ENCODE measurements at regions not wholly inside any gene's neighbourhood (a gene's known extent, or its start where the extent isn't known, plus 50 kb on each side); places are given as distances from the start of the nearest gene placed in this dataset.

DNA sequence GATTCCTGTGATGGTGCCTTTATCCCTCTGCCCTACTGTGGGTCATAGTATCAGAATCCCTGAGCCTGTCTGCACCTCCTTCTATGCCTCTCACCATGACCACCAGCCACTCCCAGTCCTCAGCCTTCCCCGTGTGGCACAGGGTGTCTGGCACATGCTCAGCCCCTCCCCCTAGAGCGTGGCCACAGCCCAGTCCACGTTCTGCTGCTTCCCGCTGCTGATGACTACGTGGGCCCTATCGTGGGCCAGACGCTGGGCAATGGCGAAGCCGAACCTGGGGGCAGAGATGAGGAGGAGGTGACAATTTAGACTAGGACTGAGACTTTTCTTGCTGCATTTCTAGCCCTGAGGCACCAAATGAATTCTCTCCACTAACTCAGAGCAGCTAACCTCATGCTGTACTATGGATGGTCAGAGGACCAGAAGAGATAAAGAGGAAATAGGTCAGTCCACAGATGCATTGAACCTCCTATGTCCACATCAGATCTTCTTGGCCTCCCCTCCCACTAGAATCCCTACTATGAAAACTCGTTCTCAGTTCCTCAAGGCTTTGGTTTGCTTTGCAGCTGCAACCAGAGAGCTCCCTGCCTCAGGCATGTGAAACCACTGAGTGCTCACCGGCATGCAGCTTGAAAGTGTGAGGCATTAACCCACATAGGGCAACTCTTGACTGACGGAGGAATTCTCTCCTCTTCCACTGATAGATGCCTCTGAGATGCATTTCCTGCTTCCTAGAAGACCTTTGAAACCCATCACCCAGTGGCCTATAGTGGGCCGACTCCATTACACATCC is 126.3 kb upstream of the DHRS4 start:
- intact Hi-C loops (cut with DNase I), result no loop called here
- no peak for DNase-seq

- intact Hi-C loops (cut with DNase I), result no loop called here
- no peak for DNase-seq
Observed at GRCh38 chr14:23828001-23828400, 125.6 kb upstream of the DHRS4 start.

DNA sequence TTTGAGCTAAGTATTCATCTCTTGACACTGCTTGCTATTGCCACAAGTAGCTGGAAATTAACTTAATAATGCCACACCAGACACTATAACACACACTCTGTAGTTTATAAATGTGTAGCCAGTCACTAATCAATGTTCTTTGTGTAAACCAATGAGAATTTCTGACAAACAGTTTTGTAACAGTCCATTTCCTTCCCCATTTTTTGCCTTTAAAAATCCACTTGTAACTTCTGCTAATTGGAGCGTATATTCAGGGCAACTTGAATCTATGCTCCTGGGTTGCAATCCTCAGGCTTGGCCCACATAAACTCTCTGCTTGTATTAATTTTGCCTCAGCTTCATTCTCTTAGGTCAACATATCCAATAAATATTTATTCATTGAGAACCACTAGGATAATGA is 125.0 kb upstream of the DHRS4 start:
- intact Hi-C loops (cut with DNase I), result no loop called here

GRCh38 chr14:23829736-23830471 is 123.7 kb upstream of the DHRS4 start:
- DNase-seq, result peak in 5 of 42 donors; percentile 11 to 38 (median 19)

More for the DNA sequence above, 125.0 kb upstream of the DHRS4 start:
- no peak for DNase-seq

GRCh38 chr14:23831596-23831995 is 122.0 kb upstream of the DHRS4 start:
- peak in 13 of 42 donors; percentile 3 to 38 (median 13) for DNase-seq
- intact Hi-C loops (cut with DNase I), result no loop called here

More at GRCh38 chr14:23829736-23830471, 123.7 kb upstream of the DHRS4 start:
- intact Hi-C loops (cut with DNase I), result no loop called here

DNA sequence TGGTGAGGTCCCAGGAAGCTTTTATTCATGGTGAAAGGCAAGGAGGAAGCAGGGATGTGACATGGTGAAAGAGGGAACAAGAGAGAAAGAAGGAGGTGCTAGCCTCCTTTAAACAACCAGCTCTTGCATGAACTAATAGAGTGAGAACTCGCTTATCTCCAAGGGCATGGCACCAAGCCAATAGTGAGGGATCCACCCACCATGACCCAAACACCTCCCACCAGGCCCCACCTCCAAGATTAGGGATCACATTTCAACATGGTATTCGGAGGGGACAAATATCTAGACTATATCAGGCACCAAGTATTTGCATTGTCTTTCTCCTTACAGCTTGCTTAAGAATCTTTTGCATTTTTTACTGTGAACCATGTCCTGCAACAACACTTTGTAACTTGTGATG is 91.9 kb upstream of the DHRS4 start:
- DNase-seq, result no peak
- intact Hi-C loops (cut with DNase I), result no loop called here

DNA sequence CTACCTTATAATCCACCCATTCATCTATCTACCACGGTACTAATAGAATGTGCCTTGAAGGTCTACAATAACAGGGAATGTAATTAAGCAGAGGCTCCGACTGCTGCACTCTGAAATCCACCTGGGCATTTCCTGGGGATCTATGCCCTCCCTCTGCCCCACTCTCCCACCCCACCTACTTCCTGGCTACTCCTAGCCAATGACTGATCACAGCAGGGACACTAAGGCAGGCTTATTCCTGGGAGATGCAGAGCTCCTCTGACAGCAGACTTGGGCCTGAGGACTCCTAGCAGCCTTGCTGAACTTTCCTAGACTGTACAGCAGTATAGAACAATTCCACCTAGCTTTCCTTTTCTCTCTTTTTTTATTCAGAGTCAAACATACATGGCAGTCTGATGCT is 91.1 kb upstream of the DHRS4 start:
- DNase-seq, result no peak
- intact Hi-C loops (cut with DNase I), result no loop called here

DNA sequence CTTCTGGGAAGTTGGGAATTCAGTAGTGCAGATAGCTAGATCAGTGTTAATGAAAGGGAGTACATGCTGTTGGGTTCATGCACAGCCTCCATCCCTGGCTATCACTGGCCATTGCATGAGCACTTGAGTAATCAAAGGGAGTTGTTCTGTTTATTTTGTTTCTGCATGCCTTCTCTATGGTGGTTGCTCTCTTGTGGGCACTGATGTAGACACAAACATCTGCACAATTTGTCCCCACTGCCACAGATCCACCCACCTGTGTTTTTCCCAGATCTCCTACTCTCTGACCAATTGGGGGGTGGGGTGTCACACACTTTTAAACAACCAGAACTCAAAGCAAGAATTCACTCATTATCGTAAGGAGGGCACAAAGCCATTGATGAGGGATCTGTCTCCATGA is 89.7 kb upstream of the DHRS4 start:
- no peak for DNase-seq

GRCh38 chr14:23864259-23864658 is 89.3 kb upstream of the DHRS4 start:
- intact Hi-C loops (cut with DNase I), result no loop called here

More for the DNA sequence above, 89.7 kb upstream of the DHRS4 start:
- intact Hi-C loops (cut with DNase I), result no loop called here

GRCh38 chr14:23864861-23865260 is 88.7 kb upstream of the DHRS4 start:
- intact Hi-C loops (cut with DNase I), result no loop called here
- DNase-seq, result no peak

More at GRCh38 chr14:23864259-23864658, 89.3 kb upstream of the DHRS4 start:
- no peak for DNase-seq

DNA sequence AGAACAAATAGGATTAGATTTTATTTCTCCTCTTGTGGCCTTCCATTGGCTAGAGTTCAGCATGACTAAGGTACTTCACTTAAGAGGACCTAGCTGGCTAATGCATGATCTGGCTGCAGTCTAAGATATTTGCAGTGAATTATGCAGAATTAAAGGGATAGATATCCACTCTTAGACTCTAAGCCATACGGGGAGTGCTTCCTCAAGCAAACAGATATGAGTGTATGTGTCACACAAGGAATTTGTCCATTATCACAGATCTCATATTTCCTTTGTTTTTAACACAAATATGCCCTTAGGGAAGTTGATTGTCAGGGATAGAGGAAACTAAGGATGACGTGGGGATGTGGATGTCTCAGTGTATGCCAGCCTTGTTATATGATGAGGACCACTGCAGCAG is 88.1 kb upstream of the DHRS4 start:
- no peak for DNase-seq
- intact Hi-C loops (cut with DNase I), result no loop called here

DNA sequence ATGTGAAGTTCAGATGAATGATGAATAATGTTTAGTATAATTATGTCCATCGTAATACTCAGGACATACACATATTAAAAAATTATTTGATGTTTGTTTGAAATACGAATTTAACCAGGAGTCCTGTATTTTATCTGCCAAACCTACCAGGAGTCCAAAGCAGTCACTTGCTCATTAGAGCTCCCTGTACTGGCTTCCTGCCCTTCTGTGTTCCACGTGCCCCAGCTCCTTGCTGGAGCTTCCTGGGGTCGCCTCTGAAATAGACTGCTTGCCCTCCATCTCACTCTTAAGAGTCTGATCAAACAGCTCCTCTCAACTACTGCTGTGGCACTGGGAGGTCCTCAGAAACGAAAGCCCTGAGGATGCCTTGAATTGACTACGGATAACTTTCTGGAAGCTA is 87.3 kb upstream of the DHRS4 start:
- intact Hi-C loops (cut with DNase I), result no loop called here
- DNase-seq, result no peak

DNA sequence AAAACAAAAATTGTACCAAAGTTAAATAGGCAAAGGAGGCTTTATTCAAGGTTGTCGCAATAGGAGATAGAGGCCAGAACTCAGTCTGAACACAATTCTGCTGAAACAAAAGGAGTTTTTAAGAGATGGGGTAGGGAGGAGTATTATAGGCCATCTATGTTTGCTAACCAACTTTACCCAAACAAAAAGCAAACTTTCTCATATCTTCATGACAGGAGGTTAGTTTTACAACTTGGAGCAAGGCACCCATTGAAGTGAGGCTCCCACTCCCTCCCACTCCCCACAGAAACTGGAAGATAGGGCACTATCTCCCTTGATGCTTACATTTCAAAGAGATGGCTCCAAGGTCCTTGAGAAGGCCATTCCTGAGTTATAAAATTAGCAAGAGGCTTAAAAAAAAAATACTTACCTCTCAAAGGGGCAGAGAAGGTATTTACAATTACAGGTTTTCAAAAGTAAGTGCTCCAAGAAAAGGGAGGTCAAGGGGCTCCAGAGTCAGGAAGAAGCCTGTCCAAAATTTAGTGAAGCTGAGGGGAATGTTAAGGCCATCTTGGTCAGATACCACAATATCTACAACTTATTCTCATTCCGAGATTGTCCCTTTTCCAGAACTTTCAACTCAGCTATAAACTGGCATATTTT is 84.4 kb upstream of the DHRS4 start:
- DNase-seq, result no peak
- intact Hi-C loops (cut with DNase I), result no loop called here

DNA sequence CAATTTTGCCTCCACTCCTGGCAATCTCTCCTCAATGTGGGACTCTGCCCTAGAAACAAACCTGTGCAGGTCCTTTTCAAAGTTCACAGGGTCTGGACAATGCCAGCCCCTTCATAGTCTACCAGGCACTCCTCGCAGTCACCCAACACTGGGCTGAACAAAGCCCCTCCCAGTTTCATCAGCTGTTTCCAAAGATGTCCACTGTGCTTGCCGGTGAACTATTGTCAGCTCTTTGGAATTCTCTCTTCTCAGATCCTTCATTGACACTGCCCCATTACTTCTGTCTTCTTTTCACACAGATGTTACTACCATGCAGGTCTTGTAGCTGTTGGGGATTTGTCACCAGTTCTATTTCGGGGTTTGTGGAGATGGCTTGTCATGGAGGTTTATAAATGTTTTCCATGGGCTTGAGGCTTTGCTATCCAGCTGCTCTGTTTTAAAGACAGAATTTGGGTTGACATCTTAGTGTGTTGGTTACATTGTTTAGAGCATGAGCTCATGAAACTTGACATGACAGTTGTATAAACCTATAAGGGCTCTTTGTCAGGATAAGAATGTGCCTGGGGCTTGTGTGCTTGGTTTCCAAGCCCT is 77.3 kb upstream of the DHRS4 start:
- intact Hi-C loops (cut with DNase I), result no loop called here

GRCh38 chr14:23877111-23877510 is 76.5 kb upstream of the DHRS4 start:
- intact Hi-C loops (cut with DNase I), result no loop called here
- DNase-seq, result no peak

More for the DNA sequence above, 77.3 kb upstream of the DHRS4 start:
- no peak for DNase-seq

GRCh38 chr14:23877538-23878180 is 75.9 kb upstream of the DHRS4 start:
- no peak for DNase-seq
- intact Hi-C loops (cut with DNase I), result no loop called here

DNA sequence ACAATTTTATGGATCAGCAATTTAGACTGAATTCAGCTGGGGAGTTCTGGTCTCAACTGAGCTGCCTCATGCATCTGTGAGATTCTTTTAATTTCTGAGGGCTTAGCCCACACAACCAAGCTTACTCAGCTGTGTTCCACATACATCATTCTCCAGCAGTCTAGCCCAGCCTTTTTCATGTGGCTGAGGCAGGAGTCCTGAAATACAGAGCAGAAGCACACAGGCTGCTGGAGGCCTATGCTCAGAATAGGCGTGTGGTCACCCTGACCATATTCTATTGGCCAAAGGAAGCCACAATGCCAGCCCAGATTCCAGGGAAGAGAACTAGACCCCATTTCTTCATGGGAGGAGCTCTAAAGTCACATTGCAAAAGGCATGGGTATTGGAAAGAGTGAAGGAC is 72.3 kb upstream of the DHRS4 start:
- intact Hi-C loops (cut with DNase I), result no loop called here
- DNase-seq, result peak in 22 of 42 donors; percentile 2 to 67 (median 22)

DNA sequence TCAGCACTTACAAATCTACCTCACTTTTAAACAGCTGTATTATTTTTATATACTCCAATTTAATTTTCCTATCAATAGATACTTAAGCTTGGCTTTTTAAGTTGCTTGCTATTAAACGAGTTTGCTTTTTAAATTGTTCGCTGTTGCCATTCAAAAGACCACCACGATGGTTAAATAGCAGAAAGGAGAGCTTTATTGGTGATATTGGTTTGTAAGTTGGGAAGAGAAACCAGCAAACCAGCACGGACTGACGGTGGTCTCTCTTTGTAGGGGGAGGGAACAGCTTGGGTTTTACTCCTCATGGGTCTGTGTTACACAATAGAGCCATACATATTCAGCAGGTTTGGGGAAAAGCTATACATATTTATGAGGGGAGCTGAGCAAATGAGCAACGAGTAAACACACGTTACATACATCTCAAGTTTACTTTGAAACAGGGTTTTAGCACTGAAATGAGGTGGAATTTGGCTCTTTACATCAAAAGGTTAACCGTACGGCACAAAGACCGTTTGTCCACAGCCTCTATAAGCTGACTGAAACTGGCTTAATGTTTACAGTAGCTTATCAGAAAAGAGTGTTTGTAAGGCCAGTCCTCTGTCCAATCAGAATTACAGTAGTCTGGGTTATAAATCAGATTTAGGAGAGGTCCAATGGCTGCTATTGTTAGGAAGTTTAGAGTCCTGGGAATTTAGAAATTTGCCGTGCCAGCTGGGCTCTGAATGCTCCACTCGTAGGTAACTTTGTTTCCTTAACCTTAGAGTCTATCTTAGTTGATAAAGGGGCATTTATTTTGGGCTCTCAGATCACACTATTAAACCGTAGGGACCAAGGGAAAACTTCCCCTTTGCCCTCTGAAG is 69.7 kb upstream of the DHRS4 start:
- DNase-seq, result no peak

More for the DNA sequence above, 69.7 kb upstream of the DHRS4 start:
- intact Hi-C loops (cut with DNase I), result no loop called here

Data from head of caudate nucleus (tissue), 42 donors.